Smooth muscle cell (in vitro differentiated cells): ENCODE measurements at regions not wholly inside any gene's neighbourhood (a gene's known extent, or its start where the extent isn't known, plus 50 kb on each side); places are given as distances from the start of the nearest gene placed in this dataset.

Experiments used
- DNase-seq: peaks from one replicate; lab custom pipeline; 2025; ENCODE audit not compliant: unreplicated experiment; lab: John Stamatoyannopoulos, UW
- H2AFZ ChIP-seq: fragments of 200-600 bp; sonication (generic); 2 replicates; pipeline ENCODE4 v1.6.0; 2016; ENCODE audit warnings: antibody characterized with exemption, low read depth, mild to moderate bottlenecking
- H3F3A ChIP-seq: fragments of 200-600 bp; sonication (generic); 2 replicates; pipeline ENCODE4 v1.6.0; 2017; ENCODE audit warnings: antibody characterized with exemption, low read depth
- H3K27ac ChIP-seq: fragments of 200-600 bp; sonication (generic); 2 replicates; pipeline ENCODE4 v1.5.1; 2016; ENCODE audit warnings: low read depth, mild to moderate bottlenecking
- H3K27me3 ChIP-seq: fragments of 200-600 bp; sonication (generic); 2 replicates; pipeline ENCODE4 v1.6.1; 2016; ENCODE audit warnings: low read depth, mild to moderate bottlenecking
- H3K36me3 ChIP-seq: fragments of 200-600 bp; sonication (generic); 2 replicates; pipeline ENCODE4 v1.5.1; 2016; ENCODE audit warnings: low read depth
- H3K4me1 ChIP-seq: fragments of 200-600 bp; sonication (generic); 2 replicates; pipeline ENCODE4 v1.5.1; 2016; ENCODE audit warnings: low read depth
- H3K4me2 ChIP-seq: fragments of 200-600 bp; sonication (generic); 2 replicates; pipeline ENCODE4 v1.6.0; 2016; ENCODE audit warnings: mild to moderate bottlenecking
- H3K4me3 ChIP-seq: fragments of 200-600 bp; sonication (generic); 2 replicates; pipeline ENCODE4 v1.5.1; 2016; ENCODE audit warnings: mild to moderate bottlenecking
- H3K79me2 ChIP-seq: fragments of 200-600 bp; sonication (generic); 2 replicates; pipeline ENCODE4 v1.6.0; 2016; ENCODE audit warnings: low read depth, mild to moderate bottlenecking
- H3K9ac ChIP-seq: fragments of 200-600 bp; sonication (generic); 2 replicates; pipeline ENCODE4 v1.6.0; 2016; ENCODE audit warnings: low read depth
- H3K9me3 ChIP-seq: fragments of 200-600 bp; sonication (generic); replicated peaks from 2 replicates; pipeline ENCODE4 v1.5.1; 2016; ENCODE audit warnings: low read depth
- H4K20me1 ChIP-seq: fragments of 200-600 bp; sonication (generic); 2 replicates; pipeline ENCODE4 v1.6.0; 2016; ENCODE audit warnings: low read depth
- CTCF ChIP-seq: fragments of 200-600 bp; sonication (generic); IDR thresholded peaks from 2 replicates; pipeline ENCODE4 v1.5.1; 2017; ENCODE audit warnings: borderline replicate concordance, mild to moderate bottlenecking, antibody characterized with exemption; ENCODE audit not compliant: insufficient read depth, poor library complexity, severe bottlenecking
- WGBS: methylation state at CpG from one replicate; pipeline ENCODE4 v1.1.7; 2016; ENCODE audit warnings: low lambda C conversion rate; 5-methylcytosine and 5-hydroxymethylcytosine counted together

- H3K4me2 ChIP-seq, result no peak overlapping the region
- DNase-seq, result no peak
- H3K27ac ChIP-seq, result no peak overlapping the region
- no peaks in the 10 kb centered on the region for H3K9me3 ChIP-seq
- no peak overlapping the region for H3K4me3 ChIP-seq
- H3K9ac ChIP-seq, result no peak overlapping the region
- H3F3A ChIP-seq, result peaks cover 4% of the 10 kb centered on the region
- WGBS, result 89% methylated on average over 1 of the region's 1 CpG
- TF ChIP-seq CTCF, result no peak
- H3K27me3 ChIP-seq, result no peaks in the 10 kb centered on the region
- no peaks in the 10 kb centered on the region for H4K20me1 ChIP-seq
- no peak overlapping the region for H2AFZ ChIP-seq
- no peaks in the 10 kb centered on the region for H3K36me3 ChIP-seq
- H3K4me1 ChIP-seq, result peaks cover 16% of the 10 kb centered on the region
- no peaks in the 10 kb centered on the region for H3K79me2 ChIP-seq
These were observed 50.3 kb upstream of the NAA20 start for GRCh38 chr20:19966840-19967239.
